Uterus (tissue), 2 donors: ENCODE measurements at regions not wholly inside any gene's neighbourhood (a gene's known extent, or its start where the extent isn't known, plus 50 kb on each side); places are given as distances from the start of the nearest gene placed in this dataset.

Source experiments
- POLR2A ChIP-seq, 2 donors: fragments of 450-650 bp; IDR thresholded peaks; one replicate each; pipeline ENCODE4 v1.6.1; 2016; ENCODE audit warnings: antibody characterized with exemption in 2 of 2, mild to moderate bottlenecking in 1 of 2, moderate library complexity in 1 of 2
- TF ChIP-seq, protein P1 (sequence below), 4 experiments: fragments of 200-600 bp in 2 of 4; fragments of 450-650 bp in 2 of 4; sonication (generic) in 2 of 4; IDR thresholded peaks; one replicate each; pipeline ENCODE4 v1.5.1; 2016 to 2019; ENCODE audit warnings: antibody characterized with exemption in 4 of 4, mild to moderate bottlenecking in 2 of 4, moderate library complexity in 1 of 4

DNA sequence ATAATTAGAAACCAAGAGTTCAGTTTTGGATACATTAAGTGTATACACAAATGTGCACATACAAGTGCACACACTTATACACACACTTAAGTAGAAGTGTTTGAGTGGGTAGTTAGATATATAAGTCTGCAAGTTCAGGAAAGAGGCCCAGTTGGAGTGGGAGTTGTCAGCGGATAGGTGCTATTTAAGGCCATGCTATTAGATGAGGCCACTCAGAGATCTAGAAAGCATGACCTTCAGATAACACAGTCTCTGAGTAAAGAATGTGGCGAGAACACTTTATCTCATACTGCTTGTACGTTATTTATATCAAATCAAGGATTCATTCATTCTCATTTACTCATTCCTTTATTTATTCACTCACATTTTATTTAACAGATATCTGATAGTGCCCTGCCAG lies 206.2 kb downstream of the POSTN start:
- TF ChIP-seq, protein P1, sequence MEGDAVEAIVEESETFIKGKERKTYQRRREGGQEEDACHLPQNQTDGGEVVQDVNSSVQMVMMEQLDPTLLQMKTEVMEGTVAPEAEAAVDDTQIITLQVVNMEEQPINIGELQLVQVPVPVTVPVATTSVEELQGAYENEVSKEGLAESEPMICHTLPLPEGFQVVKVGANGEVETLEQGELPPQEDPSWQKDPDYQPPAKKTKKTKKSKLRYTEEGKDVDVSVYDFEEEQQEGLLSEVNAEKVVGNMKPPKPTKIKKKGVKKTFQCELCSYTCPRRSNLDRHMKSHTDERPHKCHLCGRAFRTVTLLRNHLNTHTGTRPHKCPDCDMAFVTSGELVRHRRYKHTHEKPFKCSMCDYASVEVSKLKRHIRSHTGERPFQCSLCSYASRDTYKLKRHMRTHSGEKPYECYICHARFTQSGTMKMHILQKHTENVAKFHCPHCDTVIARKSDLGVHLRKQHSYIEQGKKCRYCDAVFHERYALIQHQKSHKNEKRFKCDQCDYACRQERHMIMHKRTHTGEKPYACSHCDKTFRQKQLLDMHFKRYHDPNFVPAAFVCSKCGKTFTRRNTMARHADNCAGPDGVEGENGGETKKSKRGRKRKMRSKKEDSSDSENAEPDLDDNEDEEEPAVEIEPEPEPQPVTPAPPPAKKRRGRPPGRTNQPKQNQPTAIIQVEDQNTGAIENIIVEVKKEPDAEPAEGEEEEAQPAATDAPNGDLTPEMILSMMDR (IDR thresholded peaks at IDR 0.05) = no peak
- no peak for TF ChIP-seq POLR2A (IDR thresholded peaks at IDR 0.05)
